ENCODE measurements at regions not wholly inside any gene's neighbourhood (a gene's known extent, or its start where the extent isn't known, plus 50 kb on each side); places are given as distances from the start of the nearest gene placed in this dataset.

- ATAC-seq (no peak), DNase-seq (ENCODE audit: low spot score) (no peak), FAIRE-seq (no peak)
- Histone ChIP-seq H2AFZ (ENCODE audit: low read length) (no peak overlapping the region), H3K4me3 (replicated peaks in 1 of 3; ENCODE audit: insufficient read depth in 1 of 3, low read depth in 2 of 3, low read length in 3 of 3) (no peak overlapping the region), H3K36me3 (replicated peaks in 1 of 2; ENCODE audit: control insufficient read depth in 1 of 2, insufficient read depth in 2 of 2, low read length in 2 of 2) (no peaks in the 10 kb centered on the region), H4K20me1 (ENCODE audit: insufficient read depth, low read length) (no peaks in the 10 kb centered on the region), H3K4me1 (ENCODE audit: insufficient read depth, low read length) (no peaks in the 10 kb centered on the region), H3K27me3 (ENCODE audit: control insufficient read depth in 1 of 2, insufficient read depth in 2 of 2, low read length in 2 of 2) (no peaks in the 10 kb centered on the region), H3K9me3 (ENCODE audit: low read length) (no peaks in the 10 kb centered on the region), H3K9ac (ENCODE audit: insufficient read depth, low read depth, low read length) (no peak overlapping the region), H3K4me2 (ENCODE audit: low read depth, low read length) (no peak overlapping the region), H3K79me2 (ENCODE audit: insufficient read depth, low read length) (no peaks in the 10 kb centered on the region), H3K27ac (ENCODE audit: extremely low read length, insufficient read depth, low read length) (no peak overlapping the region)
- in situ Hi-C loops (cut with HindIII; ENCODE audit: extremely low pct_ligation_motif_present, low pct_unique_long_range_greater_than_20kb) = no loop called here
- no TSS peak for BruUV-seq (replicated peaks)
- ChIA-PET POLR2A (no interaction called here), CTCF (ENCODE audit: low intra/inter-chr PET ratio, low total read pairs) (no interaction called here)
- WGBS (ENCODE audit: low lambda C conversion rate) = 93% methylated on average over 4 of the region's 4 CpGs
- TF ChIP-seq PHF8 (CRISPR knock-in tag; IDR thresholded peaks at IDR 0.05) (no peak), HOXA7 (CRISPR knock-in tag; IDR thresholded peaks at IDR 0.05) (no peak), PHF21A (CRISPR knock-in tag; IDR thresholded peaks at IDR 0.05) (no peak)
- intact Hi-C loops (cut with micrococcal nuclease; ENCODE audit: unreplicated experiment) = no loop called here
Observed at GRCh38 chrX:63418211-63418610, 67.1 kb upstream of the SPIN4 start.

- no peaks in the 10 kb centered on the region for H3K4me1 ChIP-seq (ENCODE audit: insufficient read depth, low read length)
- CTCF ChIA-PET (ENCODE audit: low intra/inter-chr PET ratio, low total read pairs) = no interaction called here
- H3K79me2 ChIP-seq (ENCODE audit: insufficient read depth, low read length) = no peaks in the 10 kb centered on the region
- H3K36me3 ChIP-seq (replicated peaks in 1 of 2; ENCODE audit: control insufficient read depth in 1 of 2, insufficient read depth in 2 of 2, low read length in 2 of 2) = no peaks in the 10 kb centered on the region
- in situ Hi-C loops (cut with HindIII; ENCODE audit: extremely low pct_ligation_motif_present, low pct_unique_long_range_greater_than_20kb) = no loop called here
- FAIRE-seq (no peak), DNase-seq (ENCODE audit: low spot score) (no peak), ATAC-seq (no peak)
- no peaks in the 10 kb centered on the region for H3K27me3 ChIP-seq (ENCODE audit: control insufficient read depth in 1 of 2, insufficient read depth in 2 of 2, low read length in 2 of 2)
- no peaks in the 10 kb centered on the region for H3K9me3 ChIP-seq (ENCODE audit: low read length)
- no peak overlapping the region for H2AFZ ChIP-seq (ENCODE audit: low read length)
- no peak overlapping the region for H3K4me2 ChIP-seq (ENCODE audit: low read depth, low read length)
- H3K9ac ChIP-seq (ENCODE audit: insufficient read depth, low read depth, low read length) = no peak overlapping the region
- BruUV-seq (replicated peaks) = no TSS peak
- no peaks in the 10 kb centered on the region for H4K20me1 ChIP-seq (ENCODE audit: insufficient read depth, low read length)
- no peak overlapping the region for H3K27ac ChIP-seq (ENCODE audit: extremely low read length, insufficient read depth, low read length)
- intact Hi-C loops (cut with micrococcal nuclease; ENCODE audit: unreplicated experiment) = no loop called here
- no peak overlapping the region for H3K4me3 ChIP-seq (replicated peaks in 1 of 3; ENCODE audit: insufficient read depth in 1 of 3, low read depth in 2 of 3, low read length in 3 of 3)
- POLR2A ChIA-PET = no interaction called here
- 82% methylated on average over 4 of the region's 4 CpGs for WGBS (ENCODE audit: low lambda C conversion rate)
- TF ChIP-seq ZBTB38 (CRISPR knock-in tag; IDR thresholded peaks at IDR 0.05) (no peak), MAF1 (CRISPR knock-in tag; IDR thresholded peaks at IDR 0.05; ENCODE audit: borderline replicate concordance) (no peak), FOXO1 (CRISPR knock-in tag; IDR thresholded peaks at IDR 0.05) (no peak), SRSF4 (IDR thresholded peaks at IDR 0.05; ENCODE audit: low read depth, low read length, poor library complexity, severe bottlenecking) (no peak), ZBTB34 (CRISPR knock-in tag; IDR thresholded peaks at IDR 0.05) (no peak), ZNF430 (CRISPR knock-in tag; IDR thresholded peaks at IDR 0.05) (no peak), HOXA7 (CRISPR knock-in tag; IDR thresholded peaks at IDR 0.05) (no peak), POLR2G (IDR thresholded peaks at IDR 0.05; ENCODE audit: low read depth, low read length) (no peak)
- TF ChIP-seq, protein P1, sequence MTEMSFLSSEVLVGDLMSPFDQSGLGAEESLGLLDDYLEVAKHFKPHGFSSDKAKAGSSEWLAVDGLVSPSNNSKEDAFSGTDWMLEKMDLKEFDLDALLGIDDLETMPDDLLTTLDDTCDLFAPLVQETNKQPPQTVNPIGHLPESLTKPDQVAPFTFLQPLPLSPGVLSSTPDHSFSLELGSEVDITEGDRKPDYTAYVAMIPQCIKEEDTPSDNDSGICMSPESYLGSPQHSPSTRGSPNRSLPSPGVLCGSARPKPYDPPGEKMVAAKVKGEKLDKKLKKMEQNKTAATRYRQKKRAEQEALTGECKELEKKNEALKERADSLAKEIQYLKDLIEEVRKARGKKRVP (CRISPR knock-in tag; IDR thresholded peaks at IDR 0.05) = no peak
- TF ChIP-seq, protein P2, sequence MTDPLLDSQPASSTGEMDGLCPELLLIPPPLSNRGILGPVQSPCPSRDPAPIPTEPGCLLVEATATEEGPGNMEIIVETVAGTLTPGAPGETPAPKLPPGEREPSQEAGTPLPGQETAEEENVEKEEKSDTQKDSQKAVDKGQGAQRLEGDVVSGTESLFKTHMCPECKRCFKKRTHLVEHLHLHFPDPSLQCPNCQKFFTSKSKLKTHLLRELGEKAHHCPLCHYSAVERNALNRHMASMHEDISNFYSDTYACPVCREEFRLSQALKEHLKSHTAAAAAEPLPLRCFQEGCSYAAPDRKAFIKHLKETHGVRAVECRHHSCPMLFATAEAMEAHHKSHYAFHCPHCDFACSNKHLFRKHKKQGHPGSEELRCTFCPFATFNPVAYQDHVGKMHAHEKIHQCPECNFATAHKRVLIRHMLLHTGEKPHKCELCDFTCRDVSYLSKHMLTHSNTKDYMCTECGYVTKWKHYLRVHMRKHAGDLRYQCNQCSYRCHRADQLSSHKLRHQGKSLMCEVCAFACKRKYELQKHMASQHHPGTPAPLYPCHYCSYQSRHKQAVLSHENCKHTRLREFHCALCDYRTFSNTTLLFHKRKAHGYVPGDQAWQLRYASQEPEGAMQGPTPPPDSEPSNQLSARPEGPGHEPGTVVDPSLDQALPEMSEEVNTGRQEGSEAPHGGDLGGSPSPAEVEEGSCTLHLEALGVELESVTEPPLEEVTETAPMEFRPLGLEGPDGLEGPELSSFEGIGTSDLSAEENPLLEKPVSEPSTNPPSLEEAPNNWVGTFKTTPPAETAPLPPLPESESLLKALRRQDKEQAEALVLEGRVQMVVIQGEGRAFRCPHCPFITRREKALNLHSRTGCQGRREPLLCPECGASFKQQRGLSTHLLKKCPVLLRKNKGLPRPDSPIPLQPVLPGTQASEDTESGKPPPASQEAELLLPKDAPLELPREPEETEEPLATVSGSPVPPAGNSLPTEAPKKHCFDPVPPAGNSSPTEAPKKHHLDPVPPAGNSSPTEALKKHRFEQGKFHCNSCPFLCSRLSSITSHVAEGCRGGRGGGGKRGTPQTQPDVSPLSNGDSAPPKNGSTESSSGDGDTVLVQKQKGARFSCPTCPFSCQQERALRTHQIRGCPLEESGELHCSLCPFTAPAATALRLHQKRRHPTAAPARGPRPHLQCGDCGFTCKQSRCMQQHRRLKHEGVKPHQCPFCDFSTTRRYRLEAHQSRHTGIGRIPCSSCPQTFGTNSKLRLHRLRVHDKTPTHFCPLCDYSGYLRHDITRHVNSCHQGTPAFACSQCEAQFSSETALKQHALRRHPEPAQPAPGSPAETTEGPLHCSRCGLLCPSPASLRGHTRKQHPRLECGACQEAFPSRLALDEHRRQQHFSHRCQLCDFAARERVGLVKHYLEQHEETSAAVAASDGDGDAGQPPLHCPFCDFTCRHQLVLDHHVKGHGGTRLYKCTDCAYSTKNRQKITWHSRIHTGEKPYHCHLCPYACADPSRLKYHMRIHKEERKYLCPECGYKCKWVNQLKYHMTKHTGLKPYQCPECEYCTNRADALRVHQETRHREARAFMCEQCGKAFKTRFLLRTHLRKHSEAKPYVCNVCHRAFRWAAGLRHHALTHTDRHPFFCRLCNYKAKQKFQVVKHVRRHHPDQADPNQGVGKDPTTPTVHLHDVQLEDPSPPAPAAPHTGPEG (CRISPR knock-in tag; IDR thresholded peaks at IDR 0.05) = no peak
Observed at GRCh38 chrX:63417649-63418048, 66.5 kb upstream of the SPIN4 start.

Data from HepG2 (cell line).